Right renal pelvis (tissue), 4 donors: ENCODE measurements at regions not wholly inside any gene's neighbourhood (a gene's known extent, or its start where the extent isn't known, plus 50 kb on each side); places are given as distances from the start of the nearest gene placed in this dataset.
"Not testable (repeated sequence)": the region's sequence is repeated elsewhere in the genome, so short reads cannot be mapped to it uniquely, and the experiment has no call there.

Experiments
- DNase-seq, 4 donors: peaks; one replicate each; pipeline ENCODE4 v3.0.0-alpha.2; 2013; ENCODE audit warnings: low read depth in 4 of 4, low spot score in 3 of 4, missing footprints in 1 of 4

DNA sequence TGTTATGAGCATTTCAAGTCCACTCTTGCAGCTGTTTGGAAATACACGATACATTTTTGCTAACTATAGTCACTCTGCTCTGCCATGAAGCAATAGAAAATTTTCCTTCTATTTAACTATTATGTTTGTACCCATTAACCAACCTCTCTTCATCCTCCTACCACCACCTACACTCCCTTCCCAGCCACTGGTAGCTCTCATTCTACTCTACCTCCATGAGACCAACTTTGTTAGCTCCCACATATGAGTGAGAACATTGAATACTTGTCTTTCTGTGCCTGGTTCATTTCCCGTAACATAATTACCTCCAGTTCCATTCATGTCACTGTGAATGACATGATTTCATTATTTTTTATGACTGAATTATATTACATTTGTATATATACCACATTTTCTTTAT lies 505.9 kb upstream of the CCNG1 start:
- DNase-seq: no peak

GRCh38 chr5:162939991-162940390 lies 497.4 kb upstream of the CCNG1 start:
- DNase-seq: peak in 2 of 4 donors; percentile 24 to 28

DNA sequence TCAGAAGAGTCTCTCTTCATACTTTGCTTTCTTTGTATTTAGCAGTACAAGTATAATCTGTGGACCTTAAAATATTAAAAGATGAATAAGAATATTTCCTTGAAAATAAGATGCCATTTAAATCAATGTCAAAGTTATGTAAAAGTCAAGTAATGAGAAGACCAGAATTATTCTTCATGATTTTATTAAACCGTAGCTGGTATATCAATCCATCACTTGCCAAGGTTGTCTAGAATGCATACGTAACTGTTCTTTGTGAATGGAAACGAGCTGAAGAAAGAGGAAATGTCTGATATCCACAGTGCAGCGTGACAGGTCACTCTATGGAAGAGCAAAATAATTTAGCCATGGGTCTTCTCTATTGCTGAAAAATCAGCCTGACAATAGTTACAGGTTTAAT lies 488.7 kb upstream of the CCNG1 start:
- no peak for DNase-seq

GRCh38 chr5:162956570-162956969 lies 480.8 kb upstream of the CCNG1 start:
- no peak for DNase-seq

GRCh38 chr5:162964144-162964543 lies 473.3 kb upstream of the CCNG1 start:
- not testable (repeated sequence) for DNase-seq

DNA sequence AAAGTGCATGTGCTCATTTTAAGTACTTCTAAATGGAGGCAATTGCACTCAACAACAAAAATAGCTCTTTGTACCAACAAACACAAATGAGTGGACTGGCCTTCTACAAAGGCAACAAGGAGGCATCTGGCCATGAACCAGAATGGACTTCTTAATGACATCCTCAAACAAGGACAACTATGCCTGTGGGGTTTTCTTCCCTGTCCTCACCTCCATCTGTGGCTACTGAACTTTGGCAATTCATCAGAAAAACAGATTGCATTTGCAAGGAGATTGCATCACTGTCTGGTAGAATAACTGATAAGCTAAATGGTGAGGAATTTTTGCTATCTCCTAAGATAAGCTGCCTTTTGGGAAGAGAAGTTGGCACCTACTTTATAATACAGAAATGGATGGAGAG lies 447.3 kb upstream of the CCNG1 start:
- no peak for DNase-seq

GRCh38 chr5:162990856-162991497 lies 446.4 kb upstream of the CCNG1 start:
- DNase-seq: no peak

DNA sequence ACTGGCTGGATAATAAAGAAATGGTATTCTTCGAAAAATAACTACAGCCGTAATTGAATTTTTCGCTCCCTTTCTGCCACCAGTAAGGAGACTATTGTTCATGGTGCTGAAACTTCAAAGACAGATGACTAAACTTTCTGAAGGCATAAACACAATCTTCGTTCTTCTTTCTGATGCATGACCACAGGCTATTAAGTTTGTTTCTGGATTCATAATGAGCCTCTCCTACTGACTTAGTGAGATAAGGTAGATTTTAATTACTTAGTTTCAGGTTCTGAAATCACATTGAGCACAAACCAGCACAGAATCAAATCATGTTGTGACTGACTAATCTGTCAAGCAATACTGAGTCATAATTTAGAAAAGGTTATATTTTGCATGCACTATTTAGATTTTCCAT lies 441.8 kb upstream of the CCNG1 start:
- DNase-seq: no peak

GRCh38 chr5:162996053-162996452 lies 441.3 kb upstream of the CCNG1 start:
- no peak for DNase-seq

DNA sequence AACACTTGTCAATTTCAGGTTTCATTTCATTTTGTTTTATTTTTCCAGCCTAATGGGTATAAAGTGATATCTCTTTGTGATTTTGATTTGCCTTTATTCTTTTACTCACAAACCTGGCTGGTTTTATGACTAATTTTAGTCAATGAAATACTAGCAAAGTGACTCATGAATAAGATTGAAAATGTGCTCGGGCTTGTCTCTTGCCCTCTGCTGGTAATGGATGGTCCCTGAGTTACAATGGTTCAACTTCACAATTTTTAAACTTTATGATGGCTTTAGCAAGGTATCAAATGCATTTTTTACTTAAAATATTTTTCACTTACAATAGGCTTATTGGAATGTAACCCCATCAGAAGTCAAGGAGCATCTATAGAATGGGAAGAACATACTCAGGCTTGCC lies 431.4 kb upstream of the CCNG1 start:
- no peak for DNase-seq

GRCh38 chr5:163022582-163023128 lies 414.7 kb upstream of the CCNG1 start:
- no peak for DNase-seq

- no peak for DNase-seq
These were observed 413.5 kb upstream of the CCNG1 start for GRCh38 chr5:163023846-163024245.

DNA sequence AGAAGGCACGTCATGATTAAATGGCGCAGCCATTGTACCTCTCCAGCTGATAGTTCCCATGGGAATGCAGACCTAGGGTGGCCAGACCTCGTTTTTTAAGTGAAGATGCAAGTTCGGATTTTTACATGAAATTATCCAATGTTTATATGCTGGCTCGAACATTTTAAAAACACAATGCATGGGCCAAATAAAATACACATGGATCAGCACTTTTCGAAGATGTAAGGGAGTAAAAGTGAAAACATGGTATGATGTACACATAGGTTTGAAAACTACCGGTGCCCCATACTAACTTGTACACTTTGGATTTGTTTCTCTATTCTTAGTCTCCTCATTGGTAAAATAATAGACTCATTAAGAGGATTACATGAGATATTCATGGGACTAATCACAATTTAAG lies 412.5 kb upstream of the CCNG1 start:
- DNase-seq: no peak

DNA sequence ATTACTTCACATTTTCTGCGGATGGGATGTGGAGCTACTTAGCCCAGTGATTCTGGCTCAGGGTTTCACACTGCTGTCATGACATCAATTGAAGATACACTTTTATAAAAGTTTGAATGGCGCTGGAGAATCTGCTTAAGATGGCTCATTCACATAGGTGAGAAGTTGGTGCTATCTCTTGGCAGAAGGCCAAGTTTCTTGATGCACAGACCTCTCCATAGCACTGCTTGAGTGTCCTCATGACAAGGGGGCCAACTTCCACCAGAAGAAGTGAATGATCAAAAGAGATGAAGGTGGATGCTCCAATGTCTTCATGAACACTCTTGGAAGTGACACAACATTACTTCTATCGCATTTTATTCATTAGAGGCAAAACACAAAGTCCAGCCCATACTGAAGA lies 403.7 kb upstream of the CCNG1 start:
- DNase-seq: no peak

DNA sequence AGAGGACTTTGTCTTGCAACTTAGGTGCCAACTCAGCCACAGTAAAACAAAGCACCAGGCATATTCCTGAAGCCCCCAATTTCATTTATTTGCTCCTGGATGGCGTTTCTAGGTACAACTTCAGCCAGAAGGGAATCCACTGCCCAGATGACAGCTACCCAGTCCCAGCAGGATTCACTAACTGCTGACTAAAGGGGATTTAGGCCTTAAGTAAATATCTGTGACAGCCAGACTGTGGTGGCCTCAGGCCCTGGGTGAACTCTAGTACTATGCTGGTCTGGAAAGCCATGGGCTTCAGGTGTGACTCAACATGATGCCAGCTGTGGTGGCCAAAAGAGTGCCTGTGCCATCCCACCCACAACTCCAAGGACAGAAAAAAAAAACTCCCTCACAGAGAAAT lies 396.1 kb upstream of the CCNG1 start:
- no peak for DNase-seq

- no peak for DNase-seq
These were observed 357.8 kb upstream of the CCNG1 start for GRCh38 chr5:163079618-163080017.

- no peak for DNase-seq
These were observed 348.2 kb upstream of the CCNG1 start for GRCh38 chr5:163089230-163089629.

DNA sequence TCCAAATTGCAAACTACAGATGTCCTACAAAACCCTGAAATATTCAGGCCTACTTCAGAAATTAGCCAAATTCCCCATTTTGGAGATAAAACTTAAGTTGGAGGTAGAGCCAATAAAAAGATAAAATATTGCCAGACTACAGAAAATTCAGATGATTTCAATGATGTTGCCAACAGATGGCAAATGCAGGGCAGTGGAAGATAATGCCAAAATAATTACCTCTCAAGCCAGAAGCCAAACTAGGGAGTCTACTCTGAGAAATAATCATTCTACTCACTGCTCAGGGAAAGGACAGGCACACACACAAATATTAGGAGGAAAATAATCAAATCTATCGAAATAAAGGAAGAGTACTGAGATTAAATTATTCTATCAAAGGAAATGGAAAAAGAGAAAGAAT lies 347.5 kb upstream of the CCNG1 start:
- DNase-seq: no peak

GRCh38 chr5:163094492-163095180 lies 342.8 kb upstream of the CCNG1 start:
- no peak for DNase-seq

- DNase-seq: no peak
These were observed 332.9 kb upstream of the CCNG1 start for GRCh38 chr5:163104464-163104863.

DNA sequence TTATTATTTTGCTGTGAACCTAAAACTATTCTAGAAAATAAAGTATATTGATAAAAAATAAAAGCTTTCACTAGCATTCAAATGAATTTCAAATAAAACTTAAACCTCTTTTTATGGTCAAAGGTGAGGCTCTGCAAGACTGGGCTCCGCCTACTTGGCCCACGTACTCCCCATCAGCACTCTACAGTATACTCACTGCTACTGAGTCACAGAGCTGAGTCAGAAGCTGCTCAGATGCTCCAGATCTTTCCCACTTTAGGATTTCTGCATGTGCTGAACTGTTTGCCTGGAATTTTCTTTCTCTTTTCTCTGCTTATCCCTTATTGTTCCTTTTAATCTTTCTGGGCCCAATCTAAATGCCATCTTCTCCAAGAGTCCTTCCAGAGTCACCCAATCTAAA lies 331.9 kb upstream of the CCNG1 start:
- no peak for DNase-seq

- no peak for DNase-seq
These were observed 331.3 kb upstream of the CCNG1 start for GRCh38 chr5:163106098-163106497.
